DND-41 (cell line): ENCODE measurements at regions not wholly inside any gene's neighbourhood (a gene's known extent, or its start where the extent isn't known, plus 50 kb on each side); places are given as distances from the start of the nearest gene placed in this dataset.

Source experiments
- ATAC-seq: fragments of 200-7000 bp; cut with Tn5 transposase; 3 replicates; pipeline ENCODE4 v1.9.1; 2021; ENCODE audit warnings: low read depth; ENCODE audit not compliant: insufficient read depth
- DNase-seq: peaks from one replicate; pipeline ENCODE4 v3.0.0-alpha.2; 2020
- H2AFZ ChIP-seq: 2 replicates; pipeline ENCODE4 v1.6.0; 2012; ENCODE audit warnings: low read depth, low read length
- H3K27ac ChIP-seq: 2 replicates; pipeline ENCODE4 v1.5.1; 2012; ENCODE audit warnings: low read length, inconsistent platforms
- H3K27me3 ChIP-seq: fragments of 200-600 bp; sonication (generic); 2 replicates; pipeline ENCODE4 v1.6.0; 2012; ENCODE audit warnings: low read length, mild to moderate bottlenecking, inconsistent platforms; ENCODE audit not compliant: insufficient read depth, poor library complexity
- H3K36me3 ChIP-seq: 2 replicates; pipeline ENCODE4 v1.5.1; 2012; ENCODE audit warnings: low read length, inconsistent platforms; ENCODE audit not compliant: insufficient read depth
- H3K4me1 ChIP-seq: 2 replicates; pipeline ENCODE4 v1.5.1; 2012; ENCODE audit warnings: mild to moderate bottlenecking, low read length; ENCODE audit not compliant: insufficient read depth
- H3K4me2 ChIP-seq: 2 replicates; pipeline ENCODE4 v1.6.0; 2012; ENCODE audit warnings: mild to moderate bottlenecking, moderate library complexity, low read length, inconsistent platforms; ENCODE audit not compliant: insufficient read depth
- H3K4me3 ChIP-seq, 2 experiments: fragments of 200-600 bp in 1 of 2; shearing (Covaris generic) in 1 of 2; 2 replicates each; pipeline ENCODE4 v1.5.1; 2012 to 2016; ENCODE audit warnings: inconsistent platforms in 2 of 2, low read length in 2 of 2, mild to moderate bottlenecking in 2 of 2, low read depth in 1 of 2, moderate library complexity in 1 of 2
- H3K79me2 ChIP-seq: 2 replicates; pipeline ENCODE4 v1.6.0; 2012; ENCODE audit warnings: low read length, inconsistent platforms; ENCODE audit not compliant: insufficient read depth
- H3K9ac ChIP-seq: 2 replicates; pipeline ENCODE4 v1.6.0; 2012; ENCODE audit warnings: low read depth, mild to moderate bottlenecking, inconsistent platforms, low read length, moderate library complexity
- H3K9me3 ChIP-seq: 2 replicates; pipeline ENCODE4 v1.5.1; 2012; ENCODE audit warnings: low read length, moderate library complexity, mild to moderate bottlenecking, inconsistent platforms; ENCODE audit not compliant: insufficient read depth, severe bottlenecking
- H4K20me1 ChIP-seq: 2 replicates; pipeline ENCODE4 v1.6.0; 2012; ENCODE audit warnings: low read length; ENCODE audit not compliant: insufficient read depth
- EZH2 ChIP-seq: IDR thresholded peaks from 3 replicates; pipeline ENCODE4 v1.6.1; 2012; ENCODE audit warnings: borderline replicate concordance, low read depth, mild to moderate bottlenecking, moderate library complexity, low read length, inconsistent platforms; ENCODE audit not compliant: severe bottlenecking
- TF ChIP-seq, protein P1 (sequence below): IDR thresholded peaks from 2 replicates; pipeline ENCODE4 v1.5.1; 2012; ENCODE audit warnings: borderline replicate concordance, low read length, moderate library complexity, mild to moderate bottlenecking; ENCODE audit not compliant: poor library complexity, severe bottlenecking; ENCODE audit errors: extremely low read depth

DNA sequence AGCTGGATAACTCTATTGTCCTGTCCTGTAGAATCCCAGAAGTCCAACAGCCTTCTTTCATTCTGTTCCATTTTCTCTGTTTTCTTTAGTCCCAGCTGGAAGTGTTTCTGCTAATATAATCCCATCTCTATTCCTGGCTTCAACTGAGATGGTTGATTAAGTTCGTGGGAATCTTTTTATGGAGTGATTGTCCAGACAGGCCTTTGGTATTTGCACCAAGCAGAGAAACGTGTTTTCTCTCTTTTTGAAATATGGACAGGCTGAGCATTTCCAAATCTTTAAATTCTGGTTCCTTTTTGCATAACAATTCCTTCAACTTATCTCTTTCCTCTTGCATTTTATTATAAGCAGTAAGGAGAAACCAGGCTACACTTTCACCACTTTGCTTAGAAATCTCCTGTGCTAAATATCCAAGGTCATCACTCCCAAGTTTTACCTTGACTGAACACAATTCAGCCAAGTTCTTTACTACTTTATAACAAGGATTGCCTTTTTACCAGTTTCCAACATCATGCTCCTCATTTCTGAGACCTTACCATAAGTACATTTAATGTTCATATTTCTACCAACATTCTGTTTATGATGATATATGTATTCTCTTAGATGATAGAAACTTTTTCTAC, 108.8 kb downstream of the ZFP36L2 start:
- Histone ChIP-seq H3K9ac (no peak overlapping the region), H3K9me3 (peaks cover 4% of the 10 kb centered on the region), H3K4me1 (peaks cover 44% of the 10 kb centered on the region), H2AFZ (no peak overlapping the region), H3K79me2 (peaks cover 8% of the 10 kb centered on the region), H4K20me1 (no peaks in the 10 kb centered on the region), H3K27ac (no peak overlapping the region), H3K4me2 (no peak overlapping the region), H3K36me3 (no peaks in the 10 kb centered on the region; the same call in 1 of the 2 replicates), H3K27me3 (no peaks in the 10 kb centered on the region), H3K4me3 (no peak overlapping the region)
- DNase-seq (no peak), ATAC-seq (no peak)
- TF ChIP-seq EZH2, result no peak
- TF ChIP-seq, protein P1, sequence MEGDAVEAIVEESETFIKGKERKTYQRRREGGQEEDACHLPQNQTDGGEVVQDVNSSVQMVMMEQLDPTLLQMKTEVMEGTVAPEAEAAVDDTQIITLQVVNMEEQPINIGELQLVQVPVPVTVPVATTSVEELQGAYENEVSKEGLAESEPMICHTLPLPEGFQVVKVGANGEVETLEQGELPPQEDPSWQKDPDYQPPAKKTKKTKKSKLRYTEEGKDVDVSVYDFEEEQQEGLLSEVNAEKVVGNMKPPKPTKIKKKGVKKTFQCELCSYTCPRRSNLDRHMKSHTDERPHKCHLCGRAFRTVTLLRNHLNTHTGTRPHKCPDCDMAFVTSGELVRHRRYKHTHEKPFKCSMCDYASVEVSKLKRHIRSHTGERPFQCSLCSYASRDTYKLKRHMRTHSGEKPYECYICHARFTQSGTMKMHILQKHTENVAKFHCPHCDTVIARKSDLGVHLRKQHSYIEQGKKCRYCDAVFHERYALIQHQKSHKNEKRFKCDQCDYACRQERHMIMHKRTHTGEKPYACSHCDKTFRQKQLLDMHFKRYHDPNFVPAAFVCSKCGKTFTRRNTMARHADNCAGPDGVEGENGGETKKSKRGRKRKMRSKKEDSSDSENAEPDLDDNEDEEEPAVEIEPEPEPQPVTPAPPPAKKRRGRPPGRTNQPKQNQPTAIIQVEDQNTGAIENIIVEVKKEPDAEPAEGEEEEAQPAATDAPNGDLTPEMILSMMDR, result no peak

DNA sequence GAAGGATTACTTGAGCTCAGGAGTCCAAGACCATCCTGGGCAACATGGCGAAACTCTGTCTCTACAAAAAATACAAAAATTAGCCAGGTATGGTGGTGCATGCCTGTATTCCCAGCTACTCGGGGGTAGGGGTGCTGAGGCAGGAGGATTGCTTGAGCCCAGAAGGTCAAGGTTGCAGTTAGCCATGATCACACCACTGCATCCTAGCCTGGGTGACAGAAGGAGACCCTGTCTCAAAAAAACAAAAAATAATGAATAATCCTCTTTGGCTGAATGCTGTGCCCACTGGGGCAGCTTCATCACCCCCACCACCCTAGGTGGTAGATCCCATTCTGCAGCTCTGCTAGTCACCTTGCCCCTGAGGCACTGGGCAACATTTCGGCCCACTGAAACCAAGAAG, 109.4 kb downstream of the ZFP36L2 start:
- H3K27ac ChIP-seq, result no peak overlapping the region
- no peak for ATAC-seq
- no peaks in the 10 kb centered on the region; the same call in 1 of the 2 replicates for H3K36me3 ChIP-seq
- no peaks in the 10 kb centered on the region for H3K27me3 ChIP-seq
- H3K9me3 ChIP-seq, result peaks cover 4% of the 10 kb centered on the region
- peaks cover 38% of the 10 kb centered on the region for H3K4me1 ChIP-seq
- no peak overlapping the region for H3K4me3 ChIP-seq
- peaks cover 2% of the 10 kb centered on the region for H3K79me2 ChIP-seq
- no peak for DNase-seq
- no peaks in the 10 kb centered on the region for H4K20me1 ChIP-seq
- TF ChIP-seq, protein P1, result no peak
- TF ChIP-seq EZH2, result no peak
- no peak overlapping the region for H2AFZ ChIP-seq
- no peak overlapping the region for H3K9ac ChIP-seq
- H3K4me2 ChIP-seq, result no peak overlapping the region

DNA sequence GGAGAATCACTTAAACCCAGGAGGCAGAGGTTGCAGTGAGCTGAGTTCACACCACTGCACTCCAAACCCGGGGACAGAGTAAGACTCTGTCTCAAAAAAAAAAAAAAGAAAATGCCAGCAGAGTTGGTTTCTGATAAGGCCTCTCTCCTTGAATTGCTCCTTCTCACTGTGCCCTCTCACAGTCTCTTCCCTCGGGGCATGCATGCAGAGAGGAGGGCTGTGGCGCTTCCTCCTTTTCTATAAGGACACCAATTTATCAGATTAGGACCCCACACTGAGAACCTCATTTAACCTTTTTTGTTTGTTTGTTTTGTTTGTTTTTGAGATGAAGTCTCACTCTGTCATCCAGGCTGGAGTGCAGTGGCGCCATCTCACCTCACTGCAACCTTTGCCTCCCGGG, 110.5 kb downstream of the ZFP36L2 start:
- no peak overlapping the region for H3K4me3 ChIP-seq
- H3K27me3 ChIP-seq, result no peaks in the 10 kb centered on the region
- no peaks in the 10 kb centered on the region; the same call in 1 of the 2 replicates for H3K36me3 ChIP-seq
- 0 out of 2 replicates have a peak overlapping the region, but pooled peaks have one; percentile 18 for H3K27ac ChIP-seq
- TF ChIP-seq, protein P1, result no peak
- no peak for TF ChIP-seq EZH2
- H3K9ac ChIP-seq, result no peak overlapping the region
- peaks cover 28% of the 10 kb centered on the region for H3K4me1 ChIP-seq
- H4K20me1 ChIP-seq, result no peaks in the 10 kb centered on the region
- no peak overlapping the region for H3K4me2 ChIP-seq
- H3K79me2 ChIP-seq, result no peaks in the 10 kb centered on the region
- H3K9me3 ChIP-seq, result peaks cover 4% of the 10 kb centered on the region
- H2AFZ ChIP-seq, result no peak overlapping the region
- ATAC-seq (no peak), DNase-seq (no peak)

DNA sequence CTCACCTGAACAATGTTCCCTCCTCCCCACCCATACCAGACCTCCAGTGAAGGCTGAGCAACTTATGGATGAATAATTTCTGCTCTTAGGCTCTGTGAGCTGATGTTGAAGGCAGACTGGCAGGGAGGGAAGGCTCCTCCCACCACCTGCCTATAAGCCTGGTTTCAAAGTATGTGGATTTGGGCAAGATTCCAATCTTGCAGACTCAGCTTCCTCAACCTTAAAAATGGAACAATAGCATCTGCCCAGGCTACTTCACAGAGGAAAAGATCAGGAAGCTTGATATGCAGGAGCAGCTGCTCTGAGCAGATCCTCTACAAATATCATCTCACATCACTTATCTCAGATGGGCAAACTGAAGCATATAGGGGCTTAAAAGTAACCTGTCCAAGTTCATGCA, 112.2 kb downstream of the ZFP36L2 start:
- Histone ChIP-seq H2AFZ (no peak overlapping the region), H3K9ac (no peak overlapping the region), H3K27ac (peak overlapping the region; percentile 41), H4K20me1 (no peaks in the 10 kb centered on the region), H3K4me3 (no peak overlapping the region), H3K4me2 (no peak overlapping the region), H3K79me2 (no peaks in the 10 kb centered on the region), H3K36me3 (no peaks in the 10 kb centered on the region; the same call in 1 of the 2 replicates), H3K27me3 (no peaks in the 10 kb centered on the region), H3K4me1 (peaks cover 34% of the 10 kb centered on the region), H3K9me3 (no peaks in the 10 kb centered on the region)
- ATAC-seq (peak; percentile 67), DNase-seq (peak; percentile 36)
- no peak for TF ChIP-seq EZH2
- TF ChIP-seq, protein P1, result no peak
